LNCaP clone FGC (cell line): ENCODE measurements at regions not wholly inside any gene's neighbourhood (a gene's known extent, or its start where the extent isn't known, plus 50 kb on each side); places are given as distances from the start of the nearest gene placed in this dataset.

Experiments
- DNase-seq: peaks from one replicate; pipeline ENCODE4 v3.0.0-alpha.2; 2011; ENCODE audit warnings: low read depth
- H3K4me3 ChIP-seq: 2 replicates; pipeline ENCODE4 v1.5.1; 2011; ENCODE audit warnings: mild to moderate bottlenecking, low read depth, low read length, control low read depth
- CTCF ChIP-seq: IDR thresholded peaks from 2 replicates; pipeline ENCODE4 v1.5.1; 2012; ENCODE audit warnings: mild to moderate bottlenecking; ENCODE audit not compliant: control insufficient read depth, insufficient read depth; ENCODE audit errors: extremely low read depth

DNA sequence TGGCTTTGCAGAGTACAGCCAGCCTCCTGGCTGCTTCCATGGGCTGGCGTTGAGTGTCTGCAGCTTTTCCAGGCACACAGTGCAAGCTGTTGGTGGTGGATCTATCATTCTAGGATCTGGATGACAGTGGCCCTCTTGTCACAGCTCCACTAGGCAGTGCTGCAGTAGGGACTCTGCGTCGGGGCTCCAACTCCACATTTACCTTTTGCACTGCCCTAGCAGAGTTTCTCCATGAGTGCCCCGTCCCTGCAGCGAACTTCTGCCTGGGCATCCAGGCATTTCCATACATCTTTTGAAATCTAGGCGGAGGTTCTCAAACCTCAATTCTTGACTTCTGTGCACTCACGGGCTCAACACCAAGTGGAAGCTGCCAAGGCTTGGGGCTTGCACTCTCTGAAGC lies 1697.3 kb upstream of the MIR17HG start:
- H3K4me3 ChIP-seq = no peak overlapping the region
- no peak for DNase-seq
- no peak for TF ChIP-seq CTCF

GRCh38 chr13:89660752-89661151 lies 1686.7 kb upstream of the MIR17HG start:
- no peak for TF ChIP-seq CTCF
- no peak for DNase-seq
- no peak overlapping the region for H3K4me3 ChIP-seq

DNA sequence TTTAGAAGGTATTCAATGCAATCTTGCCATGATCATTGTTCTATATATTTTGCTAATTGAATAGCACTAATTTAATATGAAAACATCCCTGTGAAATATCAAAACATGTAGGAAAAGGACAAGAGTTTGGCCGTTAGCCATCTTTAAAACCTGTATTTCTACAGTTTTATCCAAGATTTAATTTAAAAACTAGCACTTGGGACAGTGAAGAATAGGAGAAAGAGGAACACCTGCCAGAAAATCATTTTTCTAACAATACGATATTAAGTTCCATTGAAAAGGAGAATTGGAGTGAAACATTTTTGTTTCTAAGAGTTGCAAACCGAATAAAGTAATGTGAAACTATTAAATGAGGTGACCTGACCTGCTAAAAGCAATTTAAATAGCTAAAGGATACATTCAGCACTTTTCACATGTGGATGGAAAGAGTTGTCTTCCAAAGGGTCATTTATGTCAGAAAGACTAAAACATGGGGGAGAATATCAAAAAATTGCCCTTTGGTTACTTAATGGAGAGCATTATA lies 1673.6 kb upstream of the MIR17HG start:
- H3K4me3 ChIP-seq = no peak overlapping the region
- DNase-seq = no peak

DNA sequence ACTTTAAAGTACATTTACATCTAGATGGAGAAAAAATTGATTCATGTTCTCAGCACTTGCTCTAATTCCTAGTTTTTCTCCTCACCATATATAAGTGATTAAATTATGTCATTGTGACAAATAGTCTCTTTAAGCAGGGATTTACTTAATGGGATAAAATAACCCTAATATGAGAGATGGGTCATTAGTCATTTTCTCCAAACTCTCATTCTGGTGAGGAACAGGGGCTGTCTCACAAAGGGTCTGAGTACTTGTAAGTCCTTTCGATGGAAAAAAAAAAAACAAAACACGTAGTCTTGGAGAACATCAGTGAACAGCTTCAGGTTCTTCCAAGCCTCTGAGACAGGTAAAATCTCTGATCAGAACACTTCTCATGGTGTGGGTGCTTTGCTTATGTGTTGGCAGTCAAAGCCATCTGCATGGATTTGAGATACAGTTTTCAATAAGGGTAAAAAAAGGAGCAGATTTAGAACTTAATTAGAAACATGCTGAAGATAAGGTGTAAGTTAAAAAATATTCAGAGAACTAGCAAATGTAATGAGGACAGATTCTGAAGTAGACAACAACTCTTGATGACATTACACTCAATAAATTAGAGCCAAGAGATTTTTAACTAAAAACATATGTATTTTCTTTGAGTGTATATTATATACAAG lies 1668.9 kb upstream of the MIR17HG start:
- H3K4me3 ChIP-seq = no peak overlapping the region
- no peak for DNase-seq
- TF ChIP-seq CTCF = no peak

More for the DNA sequence above, 1673.6 kb upstream of the MIR17HG start:
- no peak for TF ChIP-seq CTCF

- no peak for TF ChIP-seq CTCF
- no peak overlapping the region for H3K4me3 ChIP-seq
- no peak for DNase-seq
These were observed 1662.6 kb upstream of the MIR17HG start for GRCh38 chr13:89684896-89685295.

DNA sequence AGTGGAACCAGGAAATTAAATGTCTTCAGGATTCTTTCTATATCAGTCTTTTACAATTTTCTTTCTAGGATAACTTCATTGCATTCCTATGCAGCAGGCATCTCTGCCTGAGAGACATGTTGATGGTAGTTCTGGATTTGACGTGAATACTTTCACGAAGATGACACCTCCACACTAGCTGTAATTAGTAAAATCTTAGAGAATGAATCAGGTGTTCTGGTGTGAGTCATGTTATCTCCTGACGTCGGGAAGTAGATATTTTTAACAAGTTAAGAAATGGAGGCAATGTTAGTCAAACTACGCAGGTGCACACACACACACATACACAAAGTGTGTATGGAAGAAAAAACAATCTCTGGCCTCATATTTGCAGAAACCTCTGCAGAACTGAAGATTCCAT lies 1661.3 kb upstream of the MIR17HG start:
- TF ChIP-seq CTCF = no peak
- no peak overlapping the region for H3K4me3 ChIP-seq
- no peak for DNase-seq

DNA sequence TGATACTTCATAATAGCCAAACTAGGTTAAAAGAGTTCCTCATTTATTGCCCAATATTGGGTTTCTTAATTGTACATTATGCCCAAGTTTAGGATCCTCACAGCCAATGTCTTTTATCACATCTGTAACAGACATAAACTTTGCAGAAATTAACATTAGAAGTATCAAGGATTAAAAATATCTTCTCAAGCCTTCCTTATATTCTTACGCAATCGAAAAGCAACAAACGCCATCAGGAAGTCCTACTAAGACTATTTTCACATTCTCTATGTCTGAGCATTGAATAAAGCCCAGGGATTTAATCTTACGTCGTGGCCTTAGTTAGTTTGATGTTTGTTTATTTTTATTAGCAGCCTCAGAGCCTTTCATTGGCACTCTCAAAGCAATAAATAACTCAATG lies 1660.4 kb upstream of the MIR17HG start:
- no peak for TF ChIP-seq CTCF
- no peak overlapping the region for H3K4me3 ChIP-seq
- no peak for DNase-seq
